VCaP (cell line): ENCODE measurements at regions not wholly inside any gene's neighbourhood (a gene's known extent, or its start where the extent isn't known, plus 50 kb on each side); places are given as distances from the start of the nearest gene placed in this dataset.

Experiments used
- H3K27ac ChIP-seq: fragments of 450-650 bp; 2 replicates; pipeline ENCODE4 v1.5.1; 2017
- CTCF ChIP-seq: fragments of 450-650 bp; conservative IDR thresholded peaks from 2 replicates; pipeline ENCODE4 v1.5.1; 2017; ENCODE audit warnings: mild to moderate bottlenecking, moderate library complexity

GRCh38 chr11:93081694-93082093 is 112.2 kb downstream of the MTNR1B start:
- no peak for TF ChIP-seq CTCF
- no peak overlapping the region for H3K27ac ChIP-seq

- H3K27ac ChIP-seq, result no peak overlapping the region
- TF ChIP-seq CTCF, result no peak
Measured at GRCh38 chr11:93082900-93083299, 113.4 kb downstream of the MTNR1B start.

GRCh38 chr11:93084727-93085505 is 112.9 kb downstream of the SLC36A4 start:
- H3K27ac ChIP-seq, result no peak overlapping the region
- no peak for TF ChIP-seq CTCF

GRCh38 chr11:93089474-93090102 is 108.2 kb downstream of the SLC36A4 start:
- peak; percentile 92 for TF ChIP-seq CTCF
- H3K27ac ChIP-seq, result no peak overlapping the region
